ENCODE measurements at regions not wholly inside any gene's neighbourhood (a gene's known extent, or its start where the extent isn't known, plus 50 kb on each side); places are given as distances from the start of the nearest gene placed in this dataset.
"Not testable (repeated sequence)": the region's sequence is repeated elsewhere in the genome, so short reads cannot be mapped to it uniquely, and the experiment has no call there.

DNA sequence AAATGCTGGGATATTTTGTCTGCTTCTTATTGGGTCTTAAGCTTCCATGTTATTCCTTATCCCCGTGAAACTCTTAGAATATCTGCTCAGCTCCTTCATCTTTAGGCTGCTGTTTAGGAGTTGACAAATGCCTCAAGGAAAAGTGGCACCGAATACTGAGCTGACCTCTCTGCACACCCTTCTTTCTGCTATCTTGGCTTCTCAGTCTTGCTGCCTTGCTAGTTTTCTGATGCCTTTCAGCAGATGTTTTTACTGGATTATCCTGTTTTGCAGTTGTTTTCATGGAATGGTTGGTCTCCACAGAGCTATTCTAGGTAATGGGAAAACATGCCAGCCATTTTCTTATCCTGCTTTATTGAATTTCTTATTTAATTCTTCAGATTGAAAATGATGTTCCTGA is 86.3 kb downstream of the GYPE start:
- no peak for DNase-seq (ENCODE audit: low read depth in 2 of 2)

DNA sequence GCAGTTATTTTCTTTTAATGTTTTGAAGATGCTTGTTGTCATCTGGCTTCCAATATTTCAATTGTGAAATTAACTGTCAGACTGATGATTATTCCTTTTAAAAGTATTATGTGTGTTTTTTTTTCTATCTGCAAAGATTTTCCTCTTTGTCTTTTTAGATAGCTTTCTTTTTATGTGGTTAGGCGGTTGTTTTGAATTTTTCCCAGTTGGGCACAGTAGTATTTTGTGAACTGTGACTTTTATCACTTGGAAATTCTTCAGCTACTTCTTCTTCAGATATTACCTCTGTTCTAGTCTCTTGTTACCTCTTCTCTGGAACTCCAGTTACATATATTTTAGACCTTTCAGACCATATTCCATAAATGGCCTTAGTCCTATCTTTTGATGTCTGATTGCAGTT is 87.5 kb downstream of the GYPE start:
- not testable (repeated sequence) for DNase-seq (ENCODE audit: low read depth in 2 of 2)

- DNase-seq (ENCODE audit: low read depth in 2 of 2) = not testable (repeated sequence)
Observed at GRCh38 chr4:143815375-143815774, 90.0 kb downstream of the GYPE start.

GRCh38 chr4:143813431-143814154 is 91.8 kb downstream of the GYPE start:
- DNase-seq (ENCODE audit: low read depth in 2 of 2) = not testable (repeated sequence)

GRCh38 chr4:143791693-143792092 is 91.2 kb upstream of the FREM3 start:
- not testable (repeated sequence) for DNase-seq (ENCODE audit: low read depth in 2 of 2)

- DNase-seq (ENCODE audit: low read depth in 2 of 2) = not testable (repeated sequence)
Observed at GRCh38 chr4:143790425-143790824, 90.0 kb upstream of the FREM3 start.

DNA sequence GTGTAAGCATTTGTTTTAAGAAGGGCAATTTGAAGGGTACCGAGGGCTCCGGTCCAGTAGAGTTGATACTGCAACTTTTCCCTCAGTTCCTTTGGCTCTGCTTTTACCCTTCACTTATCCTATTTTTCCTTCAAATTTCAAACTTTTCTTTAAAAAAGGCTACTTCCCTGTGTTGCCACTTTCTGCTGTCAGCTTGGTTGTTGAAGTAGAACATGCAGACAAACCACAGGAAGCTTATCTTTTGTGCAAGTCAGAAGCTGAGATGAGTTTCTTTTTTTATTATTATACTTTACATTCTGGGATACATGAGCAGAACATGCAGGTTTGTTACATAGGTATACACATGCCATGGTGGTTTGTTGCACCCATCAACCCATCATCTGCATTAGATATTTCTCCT is 89.1 kb upstream of the FREM3 start:
- DNase-seq (ENCODE audit: low read depth in 2 of 2) = not testable (repeated sequence)

DNA sequence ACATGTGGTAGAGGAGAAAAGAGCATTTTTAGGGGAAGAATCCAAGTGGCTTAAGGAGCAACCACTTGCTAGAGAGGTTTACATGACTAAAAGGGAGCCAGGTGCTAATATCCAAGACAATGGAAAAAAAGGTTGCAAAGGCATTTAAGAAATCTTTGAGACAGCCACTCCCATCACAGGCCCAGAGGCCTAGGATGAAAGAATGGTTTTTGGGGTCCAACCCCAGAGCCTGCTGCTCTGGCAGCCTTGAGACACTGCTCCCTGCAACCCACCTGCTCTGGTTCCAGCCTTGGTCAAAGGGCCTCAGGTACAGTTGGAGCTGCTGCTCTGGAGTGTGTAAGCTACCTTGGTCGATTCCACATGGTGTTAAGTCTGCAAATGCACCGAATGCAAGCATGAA is 84.1 kb upstream of the FREM3 start:
- DNase-seq (ENCODE audit: low read depth in 2 of 2) = no peak

DNA sequence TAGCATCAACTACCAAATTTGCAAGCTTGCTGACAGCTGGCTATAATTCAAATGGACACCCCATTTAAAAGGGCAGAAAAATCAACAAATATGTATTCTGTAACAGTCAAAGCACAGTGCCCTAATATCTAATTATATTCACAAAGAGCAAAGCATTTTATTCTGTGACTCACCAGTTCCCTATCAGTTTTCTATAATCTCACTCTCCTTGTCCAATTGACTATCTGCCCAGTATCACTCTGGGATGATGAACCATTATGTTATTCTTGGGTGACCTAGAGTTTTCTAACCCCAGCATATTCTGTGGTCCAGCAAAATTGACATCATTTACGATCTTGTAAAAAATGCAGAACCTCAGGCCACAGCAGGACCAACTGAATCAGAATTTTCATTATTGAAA is 82.0 kb upstream of the FREM3 start:
- no peak for DNase-seq (ENCODE audit: low read depth in 2 of 2)

DNA sequence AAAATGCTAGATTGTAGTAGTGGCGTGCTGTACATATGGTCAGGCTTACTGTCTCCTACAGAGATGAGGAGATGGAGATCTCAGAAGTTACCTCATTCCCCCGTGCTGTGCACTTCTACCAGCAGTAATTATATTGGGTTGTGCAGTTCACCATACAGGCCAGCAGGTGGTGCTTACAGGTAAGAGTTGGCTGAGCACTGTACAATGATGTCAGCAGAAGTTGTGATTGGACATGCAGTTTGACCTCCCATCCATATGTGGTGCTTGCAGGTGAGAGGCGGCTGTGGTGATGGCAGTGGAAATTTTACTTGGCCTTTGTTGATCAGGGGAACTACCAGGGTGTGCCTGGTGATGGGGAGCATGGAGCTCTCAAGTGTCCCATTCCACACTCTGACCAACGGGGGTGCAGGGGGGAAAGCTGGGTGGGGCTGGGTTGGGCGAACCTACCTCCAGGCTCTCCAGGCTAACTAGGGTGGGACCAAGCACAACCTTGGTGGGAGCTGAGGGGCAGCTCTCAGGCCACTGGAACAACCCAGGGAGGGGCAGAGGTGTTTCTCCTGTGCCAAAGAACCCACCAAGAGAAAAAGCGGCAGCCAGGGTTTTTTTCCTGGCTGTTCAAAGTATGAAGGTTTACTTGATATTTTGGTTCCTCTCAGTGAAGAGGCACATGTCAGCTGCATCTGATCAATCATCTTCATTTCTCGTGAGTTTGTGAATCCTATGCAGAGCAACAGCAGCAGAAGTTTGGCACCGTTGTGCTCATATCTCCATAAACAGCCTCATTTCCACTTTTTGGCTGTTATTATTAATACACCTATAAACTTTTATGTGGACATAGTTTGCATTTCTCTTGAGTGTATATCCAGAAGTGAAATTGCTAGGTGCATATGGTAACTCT is 73.8 kb upstream of the FREM3 start:
- DNase-seq (ENCODE audit: low read depth in 2 of 2) = peak in 1 of 2 donors; percentile 22

- no peak for DNase-seq (ENCODE audit: low read depth in 2 of 2)
Observed at GRCh38 chr4:143771269-143771668, 70.8 kb upstream of the FREM3 start.

DNA sequence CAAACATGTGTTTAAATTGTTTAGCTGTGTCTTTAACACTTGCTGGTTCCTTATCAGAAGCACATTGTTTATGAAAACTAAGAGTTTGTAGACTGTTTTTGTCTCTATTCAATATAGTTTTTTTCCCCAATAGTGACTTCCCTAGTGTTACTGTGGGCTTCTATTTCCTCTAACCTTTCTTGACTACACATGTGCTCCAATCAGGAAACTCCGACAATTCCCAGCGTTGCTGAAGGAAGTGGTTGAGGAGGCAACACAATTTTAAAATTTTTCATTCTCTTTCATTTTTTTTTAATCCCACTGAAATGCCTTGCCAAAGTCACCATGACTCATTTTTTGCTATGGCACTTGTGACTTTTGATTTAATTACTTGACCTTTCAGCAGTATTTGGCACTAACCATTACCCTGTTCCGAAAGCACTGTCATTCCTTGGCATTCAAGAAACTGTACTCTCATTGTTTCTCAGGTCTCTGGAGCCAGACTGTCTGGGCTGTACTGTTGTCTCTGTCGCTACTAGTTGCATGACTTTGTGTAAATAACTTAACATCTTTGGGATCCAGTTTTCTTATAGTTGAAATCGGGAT is 67.6 kb upstream of the FREM3 start:
- DNase-seq (ENCODE audit: low read depth in 2 of 2) = no peak

GRCh38 chr4:143763587-143763986 is 63.1 kb upstream of the FREM3 start:
- DNase-seq (ENCODE audit: low read depth in 2 of 2) = no peak

DNA sequence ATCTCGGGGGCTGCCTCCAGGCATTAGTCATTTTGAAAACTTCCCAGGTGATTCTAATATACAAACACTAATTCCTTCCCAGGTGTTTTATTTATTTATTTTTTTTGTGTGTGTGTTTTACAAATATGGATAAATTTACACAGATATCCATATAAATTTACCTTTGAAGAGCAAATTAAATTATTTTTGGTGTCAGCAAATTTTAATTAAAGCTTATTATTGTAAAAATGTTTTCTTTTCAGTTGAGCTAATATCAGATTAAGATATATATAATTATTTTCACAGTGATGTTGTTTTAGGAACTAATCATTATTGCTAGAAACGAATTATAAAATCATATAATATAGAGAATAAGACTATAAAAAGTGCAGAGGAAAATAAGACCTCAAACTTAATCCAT is 62.0 kb upstream of the FREM3 start:
- no peak for DNase-seq (ENCODE audit: low read depth in 2 of 2)

All from stimulated activated CD4-positive, alpha-beta T cell treated with anti-CD3 and anti-CD28 coated beads, Interleukin-1b, Interleukin-23, amount 100 ng/mL, for 4 hours (primary cell).